Ovary (tissue), 3 donors: ENCODE measurements at regions not wholly inside any gene's neighbourhood (a gene's known extent, or its start where the extent isn't known, plus 50 kb on each side); places are given as distances from the start of the nearest gene placed in this dataset.

ENCODE experiments used
- CTCF ChIP-seq, 3 donors: fragments of 450-650 bp in 2 of 3; fragments of 200-600 bp in 1 of 3; IDR thresholded peaks; one replicate each; pipeline versions ENCODE4 v1.5.1 to v1.8.0; 2016 to 2022; ENCODE audit warnings: antibody characterized with exemption in 3 of 3, mild to moderate bottlenecking in 1 of 3
- POLR2A ChIP-seq: fragments of 450-650 bp; IDR thresholded peaks from one replicate; pipeline ENCODE4 v1.6.1; 2017; ENCODE audit warnings: antibody characterized with exemption, mild to moderate bottlenecking, moderate library complexity
- donor health status: DM: no; HTN: no; CAD: no.

- TF ChIP-seq POLR2A (no peak), CTCF (IDR thresholded peaks at IDR 0.05) (no peak)
Measured at GRCh38 chr14:101374373-101375338, 186.6 kb upstream of the DIO3 start.
